ENCODE measurements at regions not wholly inside any gene's neighbourhood (a gene's known extent, or its start where the extent isn't known, plus 50 kb on each side); places are given as distances from the start of the nearest gene placed in this dataset.

DNA sequence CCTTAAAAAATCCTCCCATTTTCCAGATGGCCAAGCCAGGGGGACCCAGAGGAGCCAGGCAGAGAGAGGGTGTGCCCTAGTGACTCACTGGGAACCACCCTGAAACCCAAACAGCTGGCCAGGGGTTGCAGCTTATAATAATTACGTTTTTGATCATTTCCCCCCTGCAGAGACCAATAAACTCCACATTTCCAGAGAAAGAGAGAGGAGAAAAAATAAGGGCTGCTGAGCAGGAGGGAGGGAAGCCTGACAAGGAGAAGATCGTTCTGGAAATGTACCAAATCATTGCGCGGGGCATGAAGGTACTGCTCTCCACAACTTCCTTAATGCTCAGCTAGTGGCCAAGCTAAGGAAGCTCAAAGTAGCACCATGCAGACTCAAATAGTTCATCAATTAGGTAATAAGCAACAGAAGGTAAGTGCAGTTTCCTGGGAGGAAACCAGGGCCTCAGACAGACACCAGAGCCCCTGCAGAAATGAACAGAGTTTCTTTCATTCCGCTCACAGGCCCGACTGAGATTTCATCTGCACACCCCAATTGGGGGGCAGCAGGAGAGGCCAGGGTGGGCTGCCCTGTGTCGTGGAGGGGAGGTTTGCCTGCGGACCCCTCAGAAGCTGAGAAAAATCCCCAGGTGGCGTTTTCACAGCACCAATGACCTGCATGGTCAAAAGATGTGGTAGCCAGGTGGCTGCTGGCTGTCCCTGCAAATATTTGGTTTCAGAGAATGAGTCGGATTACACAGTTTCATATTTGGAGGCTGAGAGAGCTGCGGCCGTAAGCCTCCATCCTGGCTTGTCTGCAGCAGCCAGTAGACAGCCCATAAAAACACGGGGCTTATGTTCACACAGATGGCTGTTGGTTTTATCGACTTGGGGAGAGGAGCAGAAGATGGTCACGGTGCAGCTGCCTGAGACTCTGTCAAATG is 153.2 kb upstream of the LYZL2 start:
- Histone ChIP-seq H2BK15ac (ENCODE audit: low read length) (no peak overlapping the region), H3K4ac (replicated peaks; ENCODE audit: insufficient read length, low read depth, low read length) (no peak overlapping the region), H3K4me2 (ENCODE audit: insufficient read depth in 1 of 2, low read depth in 2 of 2, low read length in 2 of 2) (no peak overlapping the region), H3K27ac (ENCODE audit: low read depth, low read length) (no peak overlapping the region), H4K20me1 (replicated peaks in 1 of 2; ENCODE audit: control insufficient read depth in 1 of 2, insufficient read depth in 2 of 2, low read length in 2 of 2) (no peaks in the 10 kb centered on the region), H4K8ac (ENCODE audit: extremely low read depth, insufficient read depth, low read length) (no peak overlapping the region), H3K56ac (replicated peaks; ENCODE audit: insufficient read length, low read depth, low read length) (no peak overlapping the region), H3K18ac (ENCODE audit: extremely low read depth, low read length) (no peak overlapping the region; the same call in 1 of the 2 replicates), H3K9me3 (ENCODE audit: insufficient read depth in 2 of 2, low read depth in 1 of 2, low read length in 1 of 2) (no peaks in the 10 kb centered on the region), H3K27me3 (replicated peaks in 1 of 4; ENCODE audit: control insufficient read depth in 3 of 4, extremely low read depth in 1 of 4, insufficient read depth in 3 of 4, low read length in 3 of 4) (peaks cover 0 to 12% (median 5%) of the 10 kb centered on the region in 4 experiments; a peak in 3 of 7 replicates), H2BK120ac (replicated peaks; ENCODE audit: low read depth, low read length) (no peak overlapping the region), H3K36me3 (ENCODE audit: control insufficient read depth in 2 of 4, insufficient read depth in 4 of 4, low read length in 3 of 4) (no peaks in the 10 kb centered on the region), H4K91ac (replicated peaks; ENCODE audit: insufficient read length, low read length) (no peak overlapping the region), H4K5ac (ENCODE audit: insufficient read length, low read depth, low read length) (no peak overlapping the region), H3K79me2 (ENCODE audit: control insufficient read depth in 1 of 2, insufficient read depth in 2 of 2, low read length in 2 of 2) (no peaks in the 10 kb centered on the region), H3K4me1 (replicated peaks in 1 of 4; ENCODE audit: control insufficient read depth in 3 of 4, insufficient read depth in 4 of 4, low read length in 3 of 4) (peaks cover 0 to 6% (median 2%) of the 10 kb centered on the region in 4 experiments; a peak in 2 of 7 replicates), H3K14ac (ENCODE audit: insufficient read length) (no peak overlapping the region), H2AK5ac (ENCODE audit: low read depth, low read length) (no peak overlapping the region), H3K9ac (replicated peaks in 1 of 4; ENCODE audit: extremely low read depth in 1 of 4, low read depth in 3 of 4, low read length in 3 of 4) (no peak overlapping the region), H2BK12ac (ENCODE audit: low read depth, low read length) (no peak overlapping the region), H3K23me2 (ENCODE audit: low read depth, low read length) (no peaks in the 10 kb centered on the region; the same call in 1 of the 2 replicates), H2AFZ (ENCODE audit: low read length) (no peak overlapping the region), H3K23ac (ENCODE audit: insufficient read length) (no peak overlapping the region), H3K4me3 (ENCODE audit: extremely low read depth in 1 of 4, insufficient read depth in 2 of 4, low read depth in 3 of 4, low read length in 4 of 4) (no peak overlapping the region), H2BK5ac (ENCODE audit: low read depth, low read length) (no peak overlapping the region), H3K79me1 (ENCODE audit: low read depth, low read length) (no peaks in the 10 kb centered on the region), H2BK20ac (ENCODE audit: low read length) (no peak overlapping the region)
- no peak for DNase-seq (ENCODE audit: low read depth in 1 of 2, low spot score in 2 of 2)
- 82% methylated on average over 15 of the region's 15 CpGs; no CpG with 5 or more reads in 1 of the 2 experiments for WGBS, 2 experiments (ENCODE audit: extremely low coverage in 1 of 2, insufficient coverage in 1 of 2, insufficient read length in 1 of 2, insufficient replicate concordance in 2 of 2, low coverage in 1 of 2, low lambda C conversion rate in 2 of 2, missing lambda C conversion rate in 1 of 2)
- FAIRE-seq, result no peak
- POLR2A ChIA-PET (ENCODE audit: partially characterized antibody), result interaction anchor here (2.2 kb wide), 1 partner anchor 249 kb away, joined by 9 read pairs; the partner anchor contains the start of gene ZNF438
- CTCF ChIA-PET (ENCODE audit: partially characterized antibody), result interaction anchor here (0.5 to 6.1 kb wide), 17 partner anchors 11 to 1054 kb away, joined by 3 to 35 read pairs (median 6); no protein-coding TSS in a partner anchor
- TF ChIP-seq RNF2 (IDR thresholded peaks at IDR 0.05; ENCODE audit: borderline replicate concordance, low read depth, low read length, missing control alignments, poor library complexity, severe bottlenecking), result no peak
- no peak for TF ChIP-seq RBBP5 (IDR thresholded peaks at IDR 0.05; ENCODE audit: borderline replicate concordance, low read depth, low read length)
- TF ChIP-seq, protein P1, sequence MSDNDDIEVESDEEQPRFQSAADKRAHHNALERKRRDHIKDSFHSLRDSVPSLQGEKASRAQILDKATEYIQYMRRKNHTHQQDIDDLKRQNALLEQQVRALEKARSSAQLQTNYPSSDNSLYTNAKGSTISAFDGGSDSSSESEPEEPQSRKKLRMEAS (IDR thresholded peaks at IDR 0.05), result no peak

All from H1 (cell line).